HCT116 (cell line): ENCODE measurements at regions not wholly inside any gene's neighbourhood (a gene's known extent, or its start where the extent isn't known, plus 50 kb on each side); places are given as distances from the start of the nearest gene placed in this dataset.

Source experiments
- ATAC-seq: fragments of 200-7000 bp; cut with Tn5 transposase; 2 replicates; pipeline ENCODE4 v1.9.1; 2020; ENCODE audit warnings: mild to moderate bottlenecking, moderate library complexity
- BruUV-seq: library from RNA; stranded (reverse); fragments of 400-500 nt; replicated peaks from 2 replicates; lab custom pipeline; 2021; lab: Mats Ljungman, UMichigan
- CTCF ChIA-PET: fragments of 300-600 bp; sonication (Branson Sonifier 250); formaldehyde crosslinking; loops from one replicate; lab custom pipeline; 2021; ENCODE audit warnings: antibody characterized with exemption; lab: Charles Lee
- POLR2A ChIA-PET: fragments of 300-600, 350-600 bp; sonication (Branson Sonifier 250); formaldehyde crosslinking; loops from one replicate; lab custom pipeline; 2021; ENCODE audit warnings: antibody characterized with exemption; lab: Charles Lee
- RAD21 ChIA-PET, 2 experiments: fragments of 300-600 bp; sonication (Branson Sonifier 250); formaldehyde crosslinking; loops; one replicate each; lab custom pipeline; 2023; ENCODE audit warnings: low total read pairs in 2 of 2; ENCODE audit not compliant: uncharacterized antibody in 2 of 2, unreplicated experiment in 2 of 2, low non-redundant PET in 1 of 2; lab: Charles Lee
- DNase-seq: peaks from one replicate; pipeline ENCODE4 v3.0.0-alpha.2; 2010; ENCODE audit warnings: low read depth, low spot score
- H2AFZ ChIP-seq: fragments of 200-600 bp; shearing (Covaris generic), sonication (generic); 2 replicates; pipeline ENCODE4 v1.6.1; 2017; ENCODE audit warnings: low read depth, mixed run types, mixed read lengths, antibody characterized with exemption, low read length; ENCODE audit not compliant: poor library complexity, severe bottlenecking
- H3K27ac ChIP-seq: 2 replicates; pipeline ENCODE4 v1.5.1; 2012; ENCODE audit warnings: low read depth, low read length
- H3K27me3 ChIP-seq: fragments of 200-600 bp; sonication (generic); 2 replicates; pipeline ENCODE4 v1.6.1; 2016; ENCODE audit warnings: mixed run types, low read length, mixed read lengths; ENCODE audit not compliant: insufficient read depth
- H3K36me3 ChIP-seq, 2 experiments: fragments of 200-500 bp in 1 of 2; fragments of 200-600 bp in 1 of 2; sonication (Bioruptor generic) in 1 of 2; sonication (generic) in 1 of 2; 2 replicates each; pipeline versions ENCODE4 v1.5.1 to v1.6.1; 2014 to 2016; ENCODE audit warnings: low read length in 2 of 2, inconsistent platforms in 1 of 2, mixed read lengths in 1 of 2, mixed run types in 1 of 2; ENCODE audit not compliant: insufficient read depth in 2 of 2, control insufficient read depth in 1 of 2
- H3K4me1 ChIP-seq, 2 experiments: fragments of 200-600 bp in 1 of 2; sonication (generic) in 1 of 2; 2 replicates each; pipeline versions ENCODE4 v1.5.1 to v1.6.1; 2012 to 2017; ENCODE audit warnings: low read length in 2 of 2, inconsistent platforms in 1 of 2, mild to moderate bottlenecking in 1 of 2, mixed read lengths in 1 of 2, mixed run types in 1 of 2, moderate library complexity in 1 of 2; ENCODE audit not compliant: insufficient read depth in 2 of 2, control insufficient read depth in 1 of 2
- H3K4me2 ChIP-seq: fragments of 200-600 bp; sonication (generic); 2 replicates; pipeline ENCODE4 v1.6.1; 2017; ENCODE audit warnings: mixed run types, low read length, mixed read lengths
- H3K4me3 ChIP-seq, 2 experiments: fragments of 200-600 bp in 1 of 2; sonication (generic) in 1 of 2; replicated peaks in 1 of 2; 2 replicates each; pipeline ENCODE4 v1.5.1; 2011 to 2016; ENCODE audit warnings: low read length in 2 of 2, control low read depth in 1 of 2, low read depth in 1 of 2, mild to moderate bottlenecking in 1 of 2, mixed read lengths in 1 of 2, mixed run types in 1 of 2
- H3K79me2 ChIP-seq: fragments of 200-600 bp; sonication (generic); 2 replicates; pipeline ENCODE4 v1.6.1; 2017; ENCODE audit warnings: mild to moderate bottlenecking, mixed run types, low read length, moderate library complexity, mixed read lengths; ENCODE audit not compliant: insufficient read depth
- H3K9ac ChIP-seq: fragments of 200-600 bp; sonication (generic); 2 replicates; pipeline ENCODE4 v1.6.1; 2016; ENCODE audit warnings: low read length, mixed read lengths
- H3K9me2 ChIP-seq: fragments of 200-600 bp; sonication (generic), shearing (Covaris generic); 2 replicates; pipeline ENCODE4 v1.6.1; 2017; ENCODE audit warnings: mixed run types, mild to moderate bottlenecking, moderate library complexity; ENCODE audit not compliant: insufficient read depth
- H3K9me3 ChIP-seq, 2 experiments: fragments of 200-500 bp in 1 of 2; fragments of 200-600 bp in 1 of 2; sonication (Bioruptor generic) in 1 of 2; sonication (generic) in 1 of 2; 2 replicates each; pipeline ENCODE4 v1.6.1; 2014 to 2017; ENCODE audit warnings: low read length in 2 of 2, mixed read lengths in 2 of 2, inconsistent platforms in 1 of 2, low read depth in 1 of 2, mild to moderate bottlenecking in 1 of 2, mixed run types in 1 of 2, moderate library complexity in 1 of 2; ENCODE audit not compliant: control insufficient read depth in 1 of 2, insufficient read depth in 1 of 2
- H4K20me1 ChIP-seq: fragments of 200-600 bp; sonication (generic), shearing (Covaris generic); 2 replicates; pipeline ENCODE4 v1.6.1; 2017; ENCODE audit warnings: mixed run types, mild to moderate bottlenecking, moderate library complexity; ENCODE audit not compliant: insufficient read depth
- CBX3 ChIP-seq: IDR thresholded peaks from 2 replicates; pipeline ENCODE4 v1.6.1; 2012; ENCODE audit warnings: low read depth
- CEBPB ChIP-seq: IDR thresholded peaks from 2 replicates; pipeline ENCODE4 v1.6.1; 2012; ENCODE audit warnings: low read depth
- EGR1 ChIP-seq: IDR thresholded peaks from 2 replicates; pipeline ENCODE4 v1.6.1; 2012; ENCODE audit warnings: low read depth
- ELF1 ChIP-seq: IDR thresholded peaks from 2 replicates; pipeline ENCODE4 v1.6.1; 2012; ENCODE audit warnings: low read depth, borderline replicate concordance
- EZH2 ChIP-seq: fragments of 200-600 bp; sonication (generic); IDR thresholded peaks from 2 replicates; pipeline ENCODE4 v1.6.1; 2017; ENCODE audit warnings: antibody characterized with exemption, mixed run types
- EZH2phosphoT487 ChIP-seq: fragments of 200-600 bp; IDR thresholded peaks from 2 replicates; pipeline ENCODE4 v1.6.1; 2018; ENCODE audit warnings: antibody characterized with exemption, borderline replicate concordance
- FOSL1 ChIP-seq: IDR thresholded peaks from 2 replicates; pipeline ENCODE4 v1.6.1; 2012; ENCODE audit warnings: low read depth
- JUND ChIP-seq: IDR thresholded peaks from 2 replicates; pipeline ENCODE4 v1.6.1; 2012
- POLR2A ChIP-seq: IDR thresholded peaks from 2 replicates; pipeline ENCODE4 v1.7.0; 2011; ENCODE audit warnings: borderline replicate concordance; ENCODE audit not compliant: insufficient read depth, insufficient read length; ENCODE audit errors: extremely low read depth
- POLR2AphosphoS5 ChIP-seq: IDR thresholded peaks from 2 replicates; pipeline ENCODE4 v1.6.1; 2011; ENCODE audit warnings: mild to moderate bottlenecking, low read depth, low read length, moderate library complexity
- RAD21 ChIP-seq: IDR thresholded peaks from 2 replicates; pipeline ENCODE4 v1.6.1; 2012; ENCODE audit warnings: low read depth, mild to moderate bottlenecking
- SIN3A ChIP-seq: IDR thresholded peaks from 2 replicates; pipeline ENCODE4 v1.6.1; 2012; ENCODE audit warnings: low read depth
- SP1 ChIP-seq: IDR thresholded peaks from 2 replicates; pipeline ENCODE4 v1.6.1; 2012; ENCODE audit warnings: low read depth
- TCF7L2 ChIP-seq: IDR thresholded peaks from 2 replicates; pipeline ENCODE4 v1.7.0; 2011; ENCODE audit warnings: borderline replicate concordance, inconsistent platforms; ENCODE audit not compliant: insufficient read depth, insufficient read length; ENCODE audit errors: extremely low read depth
- YY1 ChIP-seq: IDR thresholded peaks from 2 replicates; pipeline ENCODE4 v1.6.1; 2011; ENCODE audit warnings: low read length, low read depth, moderate library complexity, mild to moderate bottlenecking; ENCODE audit not compliant: insufficient replicate concordance; ENCODE audit errors: extremely low read depth
- ZFX ChIP-seq: fragments of 450-650 bp; IDR thresholded peaks from 2 replicates; pipeline ENCODE4 v1.6.1; 2017
- intact Hi-C: fragments of 100-400 bp; cut with micrococcal nuclease; formaldehyde crosslinking; loops from 2 replicates; pipeline ENCODE4 v1.10.0; 2022
- TF ChIP-seq, protein P1 (sequence below): IDR thresholded peaks from 2 replicates; pipeline ENCODE4 v1.6.1; 2012
- TF ChIP-seq, protein P2 (sequence below): IDR thresholded peaks from 2 replicates; pipeline ENCODE4 v1.6.1; 2011; ENCODE audit warnings: mild to moderate bottlenecking, low read length, moderate library complexity; ENCODE audit not compliant: insufficient replicate concordance; ENCODE audit errors: extremely low read depth
- TF ChIP-seq, protein P3 (sequence below): IDR thresholded peaks from 2 replicates; pipeline ENCODE4 v1.6.1; 2012
- TF ChIP-seq, protein P4 (sequence below): IDR thresholded peaks from 2 replicates; pipeline ENCODE4 v1.6.1; 2012; ENCODE audit warnings: low read depth

DNA sequence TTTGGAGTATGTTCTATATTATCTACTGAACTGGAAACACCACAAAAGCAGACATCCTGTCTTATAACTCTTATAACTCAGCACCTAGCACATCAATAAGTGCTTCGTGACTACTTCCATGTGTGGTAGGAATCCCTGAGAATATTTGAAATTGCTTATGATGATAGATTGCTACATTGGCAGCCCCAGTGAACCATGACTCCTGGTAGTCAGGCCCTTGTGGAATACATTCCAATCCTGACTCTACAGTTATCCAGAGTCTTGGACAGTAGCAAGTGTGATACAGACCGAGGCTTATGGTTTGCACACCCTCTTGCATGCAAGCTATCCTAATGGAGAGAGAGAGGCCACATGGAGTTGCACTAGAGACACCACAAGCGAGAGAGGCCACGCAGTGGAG is 59.5 kb upstream of the PHF21A start:
- H3K27ac ChIP-seq, result no peak overlapping the region
- intact Hi-C loops, result no loop called here
- peaks cover 2 to 19% of the 10 kb centered on the region in 2 experiments; a peak in 3 of 4 replicates for H3K4me1 ChIP-seq
- POLR2A ChIA-PET, result no interaction called here
- H3K9me3 ChIP-seq, result no peaks in the 10 kb centered on the region
- H3K4me2 ChIP-seq, result no peak overlapping the region
- ATAC-seq, result no peak
- no peaks in the 10 kb centered on the region for H3K27me3 ChIP-seq
- CTCF ChIA-PET, result no interaction called here
- DNase-seq, result no peak
- TF ChIP-seq, protein P1, sequence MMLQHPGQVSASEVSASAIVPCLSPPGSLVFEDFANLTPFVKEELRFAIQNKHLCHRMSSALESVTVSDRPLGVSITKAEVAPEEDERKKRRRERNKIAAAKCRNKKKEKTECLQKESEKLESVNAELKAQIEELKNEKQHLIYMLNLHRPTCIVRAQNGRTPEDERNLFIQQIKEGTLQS, result no peak
- TF ChIP-seq ELF1 (no peak), POLR2AphosphoS5 (no peak), CBX3 (no peak), SP1 (no peak), YY1 (no peak), EGR1 (no peak), RAD21 (no peak), ZFX (no peak), EZH2phosphoT487 (no peak), EZH2 (no peak), CEBPB (no peak), TCF7L2 (no peak), SIN3A (no peak), POLR2A (no peak), JUND (no peak), FOSL1 (no peak)
- TF ChIP-seq, protein P2, sequence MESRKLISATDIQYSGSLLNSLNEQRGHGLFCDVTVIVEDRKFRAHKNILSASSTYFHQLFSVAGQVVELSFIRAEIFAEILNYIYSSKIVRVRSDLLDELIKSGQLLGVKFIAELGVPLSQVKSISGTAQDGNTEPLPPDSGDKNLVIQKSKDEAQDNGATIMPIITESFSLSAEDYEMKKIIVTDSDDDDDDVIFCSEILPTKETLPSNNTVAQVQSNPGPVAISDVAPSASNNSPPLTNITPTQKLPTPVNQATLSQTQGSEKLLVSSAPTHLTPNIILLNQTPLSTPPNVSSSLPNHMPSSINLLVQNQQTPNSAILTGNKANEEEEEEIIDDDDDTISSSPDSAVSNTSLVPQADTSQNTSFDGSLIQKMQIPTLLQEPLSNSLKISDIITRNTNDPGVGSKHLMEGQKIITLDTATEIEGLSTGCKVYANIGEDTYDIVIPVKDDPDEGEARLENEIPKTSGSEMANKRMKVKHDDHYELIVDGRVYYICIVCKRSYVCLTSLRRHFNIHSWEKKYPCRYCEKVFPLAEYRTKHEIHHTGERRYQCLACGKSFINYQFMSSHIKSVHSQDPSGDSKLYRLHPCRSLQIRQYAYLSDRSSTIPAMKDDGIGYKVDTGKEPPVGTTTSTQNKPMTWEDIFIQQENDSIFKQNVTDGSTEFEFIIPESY, result no peak
- TF ChIP-seq, protein P3, sequence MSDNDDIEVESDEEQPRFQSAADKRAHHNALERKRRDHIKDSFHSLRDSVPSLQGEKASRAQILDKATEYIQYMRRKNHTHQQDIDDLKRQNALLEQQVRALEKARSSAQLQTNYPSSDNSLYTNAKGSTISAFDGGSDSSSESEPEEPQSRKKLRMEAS, result no peak
- TF ChIP-seq, protein P4, sequence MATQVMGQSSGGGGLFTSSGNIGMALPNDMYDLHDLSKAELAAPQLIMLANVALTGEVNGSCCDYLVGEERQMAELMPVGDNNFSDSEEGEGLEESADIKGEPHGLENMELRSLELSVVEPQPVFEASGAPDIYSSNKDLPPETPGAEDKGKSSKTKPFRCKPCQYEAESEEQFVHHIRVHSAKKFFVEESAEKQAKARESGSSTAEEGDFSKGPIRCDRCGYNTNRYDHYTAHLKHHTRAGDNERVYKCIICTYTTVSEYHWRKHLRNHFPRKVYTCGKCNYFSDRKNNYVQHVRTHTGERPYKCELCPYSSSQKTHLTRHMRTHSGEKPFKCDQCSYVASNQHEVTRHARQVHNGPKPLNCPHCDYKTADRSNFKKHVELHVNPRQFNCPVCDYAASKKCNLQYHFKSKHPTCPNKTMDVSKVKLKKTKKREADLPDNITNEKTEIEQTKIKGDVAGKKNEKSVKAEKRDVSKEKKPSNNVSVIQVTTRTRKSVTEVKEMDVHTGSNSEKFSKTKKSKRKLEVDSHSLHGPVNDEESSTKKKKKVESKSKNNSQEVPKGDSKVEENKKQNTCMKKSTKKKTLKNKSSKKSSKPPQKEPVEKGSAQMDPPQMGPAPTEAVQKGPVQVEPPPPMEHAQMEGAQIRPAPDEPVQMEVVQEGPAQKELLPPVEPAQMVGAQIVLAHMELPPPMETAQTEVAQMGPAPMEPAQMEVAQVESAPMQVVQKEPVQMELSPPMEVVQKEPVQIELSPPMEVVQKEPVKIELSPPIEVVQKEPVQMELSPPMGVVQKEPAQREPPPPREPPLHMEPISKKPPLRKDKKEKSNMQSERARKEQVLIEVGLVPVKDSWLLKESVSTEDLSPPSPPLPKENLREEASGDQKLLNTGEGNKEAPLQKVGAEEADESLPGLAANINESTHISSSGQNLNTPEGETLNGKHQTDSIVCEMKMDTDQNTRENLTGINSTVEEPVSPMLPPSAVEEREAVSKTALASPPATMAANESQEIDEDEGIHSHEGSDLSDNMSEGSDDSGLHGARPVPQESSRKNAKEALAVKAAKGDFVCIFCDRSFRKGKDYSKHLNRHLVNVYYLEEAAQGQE, result no peak
- RAD21 ChIA-PET, result no interaction called here
- H3K79me2 ChIP-seq, result no peaks in the 10 kb centered on the region
- no peaks in the 10 kb centered on the region for H3K9me2 ChIP-seq
- H2AFZ ChIP-seq, result no peak overlapping the region
- H3K36me3 ChIP-seq, result no peaks in the 10 kb centered on the region
- no TSS peak for BruUV-seq
- no peaks in the 10 kb centered on the region for H4K20me1 ChIP-seq
- H3K9ac ChIP-seq, result no peak overlapping the region
- H3K4me3 ChIP-seq, result no peak overlapping the region
